ENCODE measurements at regions not wholly inside any gene's neighbourhood (a gene's known extent, or its start where the extent isn't known, plus 50 kb on each side); places are given as distances from the start of the nearest gene placed in this dataset.

DNA sequence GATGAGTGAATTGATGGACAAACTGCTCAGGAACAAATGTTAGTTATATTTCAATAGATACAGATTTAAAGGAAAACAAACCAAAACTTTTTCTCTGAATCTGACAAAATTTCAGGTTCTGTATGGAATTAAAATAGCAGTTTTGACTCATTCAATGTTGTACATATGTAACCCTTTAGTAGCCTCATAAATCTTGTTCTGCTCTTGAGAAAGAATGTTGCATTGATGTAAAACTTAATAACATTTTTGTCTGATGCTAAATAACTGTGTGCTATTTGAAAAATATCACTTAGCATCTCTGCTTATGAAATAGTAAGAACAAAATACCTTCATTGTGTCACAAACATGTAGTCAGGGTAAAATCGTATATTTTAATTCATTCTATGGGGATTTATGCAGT, 168.9 kb upstream of the NOVA1 start:
- DNase-seq (ENCODE audit: low read depth in 2 of 2) = no peak

DNA sequence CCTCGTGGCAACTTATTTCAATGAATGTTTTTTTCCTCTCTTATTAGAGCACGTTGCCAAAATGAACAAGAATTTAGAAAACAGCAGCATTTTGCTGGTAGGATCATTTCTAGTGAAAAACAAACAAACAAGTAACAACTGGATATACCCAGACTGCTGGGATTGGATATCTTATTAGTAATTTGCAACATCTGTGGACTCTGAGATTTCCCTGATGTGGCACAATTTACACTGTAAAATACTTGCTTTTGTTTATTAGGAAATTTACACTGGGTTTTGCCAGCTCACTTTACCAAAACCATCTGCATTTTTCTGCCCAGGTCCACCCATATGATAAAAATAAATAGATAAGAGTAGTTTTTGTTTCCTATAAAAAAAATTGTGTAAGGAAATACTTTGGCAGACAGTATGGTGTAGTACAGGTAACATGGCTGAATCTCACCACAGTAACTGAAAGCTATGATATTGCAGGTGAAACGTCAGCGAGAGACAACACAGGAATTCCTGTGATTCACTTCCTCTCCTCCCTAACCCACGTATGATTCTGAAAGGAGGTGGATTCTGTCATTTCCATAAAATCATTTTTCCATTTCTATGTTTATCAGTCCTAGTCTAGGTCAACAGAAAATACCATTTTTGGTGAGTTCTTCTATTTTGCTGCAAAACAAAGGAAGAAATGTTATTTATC, 176.2 kb upstream of the NOVA1 start:
- no peak for DNase-seq (ENCODE audit: low read depth in 2 of 2)

DNA sequence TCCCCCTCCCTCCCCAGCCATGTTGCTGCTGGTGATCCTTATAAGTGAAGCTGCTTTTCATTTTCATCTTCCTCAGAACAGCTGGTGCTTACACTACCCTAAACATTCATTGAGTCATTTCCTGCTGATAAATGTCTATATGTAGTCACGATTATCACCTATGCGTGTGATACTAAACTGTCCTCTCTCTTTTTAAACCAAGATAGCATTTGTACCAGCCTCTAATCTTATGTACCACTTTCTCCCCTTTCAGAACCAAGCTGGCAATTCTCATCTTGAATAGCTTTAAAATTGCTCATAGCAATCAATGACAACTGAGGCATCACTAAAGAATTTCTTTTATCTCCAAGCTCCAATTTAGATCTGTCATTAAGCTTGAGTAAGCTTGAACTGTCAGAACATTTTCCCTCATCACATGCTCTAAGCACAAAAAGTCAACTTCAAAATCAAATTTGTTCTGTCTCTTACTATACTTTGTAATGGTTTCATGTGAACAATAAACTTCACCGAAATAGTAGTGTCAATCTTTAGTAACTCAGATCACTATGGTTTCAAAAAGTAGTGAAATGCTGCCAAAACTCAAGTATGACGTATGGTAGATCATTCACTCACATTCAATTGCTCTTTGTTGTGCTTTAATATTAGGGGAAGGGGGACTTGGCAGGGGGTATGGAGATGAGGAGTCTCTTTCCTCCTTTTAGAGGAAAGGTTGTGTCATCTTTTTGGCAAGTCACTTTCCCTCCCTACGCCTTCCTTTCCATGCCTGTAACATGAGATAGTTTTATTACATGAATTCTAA, 178.1 kb upstream of the NOVA1 start:
- no peak for DNase-seq (ENCODE audit: low read depth in 2 of 2)

DNA sequence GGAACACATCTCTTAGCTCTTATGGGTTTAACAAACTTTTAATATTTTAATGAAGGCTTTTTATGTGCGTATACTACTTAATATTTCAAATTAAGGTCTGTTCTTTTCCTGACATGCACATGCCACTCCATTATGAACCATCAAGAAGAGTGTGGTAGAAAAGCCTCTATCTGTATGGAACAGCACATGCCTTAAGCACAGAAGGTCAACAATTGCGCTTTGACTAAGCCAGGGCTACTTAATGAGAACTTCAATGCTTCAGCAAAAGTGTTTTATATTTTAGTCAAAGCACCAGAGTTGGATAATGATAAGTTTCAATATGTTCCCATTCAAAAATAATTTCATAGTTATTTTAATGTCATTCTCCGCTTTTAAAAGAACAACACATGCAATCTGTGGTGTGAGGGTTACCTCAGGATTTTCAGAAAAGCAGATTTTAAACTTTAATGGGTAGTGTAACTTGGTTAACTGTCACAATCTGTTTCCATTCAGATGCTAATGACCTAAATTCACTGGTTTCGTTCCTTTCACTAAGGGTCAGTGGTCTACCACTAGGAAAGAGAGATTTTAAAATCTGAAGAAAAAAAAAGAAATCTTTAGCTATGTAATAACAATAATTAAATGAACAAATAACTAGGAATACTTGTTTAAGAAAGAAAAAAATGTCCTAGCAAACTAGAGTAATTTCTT, 193.4 kb upstream of the NOVA1 start:
- DNase-seq (ENCODE audit: low read depth in 2 of 2) = no peak

DNA sequence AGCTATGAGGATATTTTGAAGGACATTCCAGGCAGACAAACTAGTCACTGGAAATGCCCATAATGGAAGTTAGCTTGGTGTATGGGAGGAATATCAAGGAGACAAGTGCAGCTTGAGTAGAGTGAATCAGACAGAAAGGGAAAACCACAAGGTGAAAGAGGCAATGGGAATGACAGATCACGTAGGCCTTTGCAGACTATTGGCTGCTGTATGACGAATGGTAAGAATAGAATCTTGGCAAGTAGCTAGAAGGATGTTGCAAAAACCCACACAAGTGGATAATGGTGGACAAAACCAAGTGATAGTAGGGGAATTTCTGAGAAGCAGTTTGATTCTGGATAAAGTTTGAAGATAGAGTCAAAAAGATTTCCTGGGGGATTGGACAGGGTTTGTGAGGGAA, 196.9 kb upstream of the NOVA1 start:
- no peak for DNase-seq (ENCODE audit: low read depth in 2 of 2)

DNA sequence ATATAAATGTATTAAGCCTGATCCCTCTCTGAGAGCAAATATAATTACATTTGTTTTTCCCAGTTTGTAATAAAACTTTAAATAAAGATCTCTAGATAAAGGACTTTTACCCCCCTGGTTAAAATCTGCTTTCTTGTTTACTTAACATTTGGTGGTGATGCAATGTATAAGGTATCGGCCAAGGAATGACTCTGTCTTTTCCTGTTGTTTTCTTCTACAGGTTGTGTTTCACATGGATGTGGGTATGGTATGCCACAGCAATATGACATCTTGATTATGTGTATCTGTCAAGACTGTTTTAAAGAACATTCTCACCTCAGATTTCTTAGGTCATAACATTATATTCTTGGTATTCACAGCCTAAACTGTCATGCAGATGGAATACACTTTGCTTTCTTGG, 210.6 kb upstream of the NOVA1 start:
- DNase-seq (ENCODE audit: low read depth in 2 of 2) = no peak

DNA sequence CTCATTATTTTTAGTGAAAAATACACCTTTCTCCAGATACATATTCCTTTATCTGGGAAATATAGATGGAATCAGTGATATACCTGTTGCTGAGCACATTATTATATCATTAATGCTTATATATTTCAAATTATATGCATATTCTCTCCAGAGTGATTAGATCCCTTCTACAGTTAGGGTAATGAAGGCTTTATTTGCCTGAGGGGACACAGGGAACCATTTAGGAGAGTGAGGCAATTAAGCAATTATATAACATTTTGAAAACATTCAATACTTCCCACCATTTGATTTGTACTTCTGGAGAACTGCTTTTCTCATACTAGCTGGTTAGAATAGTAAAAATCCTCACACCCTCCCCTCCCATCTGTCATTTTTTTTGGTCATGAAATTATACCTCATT, 212.8 kb upstream of the NOVA1 start:
- DNase-seq (ENCODE audit: low read depth in 2 of 2) = no peak

DNA sequence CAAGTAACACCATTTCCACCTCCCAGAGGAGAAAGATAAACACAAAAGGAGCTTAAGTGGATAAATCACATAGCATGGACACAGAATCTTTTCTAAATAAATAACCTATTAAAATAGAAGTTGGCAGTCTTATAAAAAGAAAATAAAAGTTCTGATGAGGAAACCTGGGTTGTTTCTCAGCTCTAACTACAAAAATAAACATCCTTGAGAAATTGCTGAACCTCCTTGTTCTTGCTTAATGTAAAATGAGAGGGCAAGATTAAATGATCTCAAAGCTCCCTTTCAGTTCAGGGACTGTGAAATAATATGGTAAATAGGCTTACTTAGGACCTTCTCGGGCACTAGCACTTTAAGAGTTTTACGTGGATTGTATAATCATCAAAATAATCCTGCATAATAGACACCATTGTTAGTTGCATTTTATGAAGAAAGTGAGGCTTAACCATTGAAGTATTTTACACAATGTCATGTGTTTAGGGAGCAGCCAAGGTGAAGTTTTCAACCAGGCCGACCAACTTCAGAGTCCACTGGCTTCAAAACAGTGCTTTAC, 214.0 kb upstream of the NOVA1 start:
- DNase-seq (ENCODE audit: low read depth in 2 of 2) = no peak

DNA sequence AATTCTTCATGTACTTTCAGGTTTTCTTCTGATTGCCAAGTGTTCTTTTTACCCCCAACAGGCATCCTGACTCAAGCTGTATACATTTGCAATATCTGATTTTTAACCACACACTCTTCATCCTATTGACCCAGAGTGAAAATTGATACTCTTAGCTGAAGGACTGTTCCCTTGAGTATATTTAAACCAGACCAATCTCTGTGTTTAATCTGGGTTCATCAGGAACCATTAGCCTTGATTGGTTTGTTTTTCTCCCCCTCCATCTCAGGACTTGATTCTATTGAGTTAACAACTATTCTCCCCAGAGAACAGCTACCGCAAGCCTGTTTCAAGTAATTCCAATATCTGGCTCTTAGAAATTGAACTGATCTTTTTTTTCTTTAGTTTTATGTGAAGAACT, 222.3 kb upstream of the NOVA1 start:
- no peak for DNase-seq (ENCODE audit: low read depth in 2 of 2)

DNA sequence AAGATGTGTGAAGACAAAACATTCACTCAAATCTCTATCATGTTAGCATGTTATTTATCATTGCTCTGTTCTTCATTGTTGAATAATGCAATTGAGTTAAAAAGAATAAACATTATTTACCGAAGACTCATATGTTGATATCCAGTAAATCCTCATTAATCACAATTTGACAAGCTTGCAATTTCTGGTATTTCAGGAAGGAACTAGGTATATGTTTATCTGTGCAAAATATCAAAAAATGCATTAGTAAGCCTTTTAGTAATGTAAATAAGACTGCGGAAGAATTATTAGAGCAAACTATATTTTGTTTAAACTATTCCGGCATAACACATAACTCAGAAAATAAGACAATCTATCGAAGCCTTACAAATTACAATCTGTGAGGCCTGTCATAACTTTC, 222.7 kb upstream of the NOVA1 start:
- DNase-seq (ENCODE audit: low read depth in 2 of 2) = no peak

DNA sequence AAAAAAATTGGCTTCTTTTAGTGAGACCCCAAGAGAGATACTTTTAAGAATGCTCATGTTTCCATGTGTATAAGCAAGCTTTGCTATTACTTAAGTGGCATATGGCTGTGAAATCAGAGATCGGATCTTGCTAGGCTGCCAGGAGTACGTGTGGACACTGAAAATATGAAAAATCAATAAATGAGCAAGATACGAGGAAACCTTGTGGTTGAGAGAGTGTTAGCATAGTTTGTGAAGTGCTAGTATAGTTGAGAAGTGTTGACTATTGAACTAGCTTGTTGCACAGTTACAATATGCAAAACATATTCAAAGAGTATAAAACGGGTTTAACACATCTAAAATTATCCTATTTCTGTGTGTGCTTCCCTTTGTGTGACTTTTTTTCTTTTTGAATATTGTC, 230.9 kb upstream of the NOVA1 start:
- no peak for DNase-seq (ENCODE audit: low read depth in 2 of 2)

DNA sequence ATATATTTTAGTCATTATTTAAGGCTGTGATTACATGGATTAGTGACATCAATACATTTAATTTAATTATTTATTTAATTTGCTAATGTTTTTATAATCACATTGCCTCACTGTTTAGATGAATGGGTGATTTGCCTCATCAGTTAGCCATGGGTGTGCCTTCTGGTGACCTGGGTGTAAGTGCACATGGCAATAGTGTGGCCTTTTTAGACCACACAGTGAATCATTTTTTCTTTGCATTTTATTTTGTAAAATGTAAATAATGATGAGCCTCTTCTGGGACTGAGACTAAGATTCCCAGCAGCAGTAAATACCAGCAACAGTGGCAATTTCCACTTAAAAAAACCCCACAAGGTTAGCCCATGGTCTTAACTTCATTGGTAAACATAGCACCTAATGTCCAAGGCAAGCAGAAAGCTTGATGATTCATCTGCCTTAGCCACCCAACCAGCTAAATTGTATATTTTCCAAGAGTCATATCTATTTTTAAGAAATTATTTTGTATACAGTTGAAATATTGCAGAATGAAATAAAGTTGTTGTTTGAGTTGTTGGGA, 235.9 kb upstream of the NOVA1 start:
- no peak for DNase-seq (ENCODE audit: low read depth in 2 of 2)

DNA sequence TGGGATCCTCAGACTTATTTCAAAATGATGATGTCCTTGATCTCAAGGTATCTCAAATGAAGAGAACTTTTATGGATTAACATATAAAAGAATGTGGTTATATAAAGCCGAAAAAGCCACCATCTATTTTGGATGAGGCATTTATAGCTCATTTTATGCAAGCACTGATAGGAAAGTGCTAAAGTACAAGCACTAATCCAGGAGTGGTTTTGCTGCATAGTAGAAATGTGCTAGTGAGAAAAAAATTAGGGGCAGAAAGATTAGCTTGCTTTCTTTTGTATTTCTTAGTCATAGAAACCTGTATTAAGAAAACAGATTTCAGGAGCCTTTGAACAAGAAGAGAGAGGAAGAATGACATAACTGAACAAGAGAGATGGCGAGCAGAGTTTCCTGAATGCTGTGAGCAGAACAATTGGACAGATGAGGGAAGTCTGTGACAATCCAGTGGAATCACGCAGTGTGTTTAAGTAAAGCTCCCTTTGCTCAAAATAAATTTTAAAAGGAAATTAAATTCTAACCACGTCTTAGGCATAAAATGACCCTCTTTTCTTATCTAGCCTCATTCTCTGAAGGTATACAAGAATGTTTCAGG, 238.2 kb upstream of the NOVA1 start:
- no peak for DNase-seq (ENCODE audit: low read depth in 2 of 2)

DNA sequence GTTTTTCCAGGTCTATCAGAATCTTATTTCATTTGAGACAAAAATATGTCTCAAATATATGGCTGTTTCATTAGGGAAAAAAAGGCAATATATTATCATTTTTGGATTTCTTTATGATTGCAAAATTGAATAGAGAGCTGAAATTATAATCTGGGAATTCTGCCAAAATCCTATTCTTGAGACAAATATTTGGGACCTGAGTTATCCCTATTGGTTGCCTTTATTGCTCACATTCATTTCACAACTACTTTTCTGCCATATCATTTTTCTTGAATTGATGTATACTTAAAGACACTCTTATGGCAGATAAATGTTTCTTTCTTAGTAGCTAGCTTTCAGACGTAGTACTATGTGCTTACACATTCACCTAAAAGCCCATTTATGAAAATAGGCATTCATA, 241.6 kb upstream of the NOVA1 start:
- no peak for DNase-seq (ENCODE audit: low read depth in 2 of 2)

DNA sequence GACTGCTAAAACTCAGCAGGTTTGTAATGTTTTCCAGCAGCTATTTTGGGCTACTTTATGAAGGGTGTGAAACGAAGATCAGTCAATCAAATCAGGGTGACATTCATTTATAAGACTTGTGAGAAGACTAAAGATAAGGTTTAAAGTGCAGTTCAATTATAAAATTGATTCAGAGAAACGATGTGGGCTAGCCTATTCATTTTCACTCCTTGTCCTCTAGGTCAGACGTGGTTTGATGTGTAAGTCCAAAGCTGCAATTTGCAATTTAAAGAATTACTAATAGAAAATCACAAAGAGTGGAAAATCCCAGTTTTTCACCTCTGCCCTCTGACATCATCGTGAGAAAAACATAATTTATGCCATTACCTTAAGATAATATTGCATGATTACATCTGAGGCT, 243.5 kb upstream of the NOVA1 start:
- no peak for DNase-seq (ENCODE audit: low read depth in 2 of 2)

DNA sequence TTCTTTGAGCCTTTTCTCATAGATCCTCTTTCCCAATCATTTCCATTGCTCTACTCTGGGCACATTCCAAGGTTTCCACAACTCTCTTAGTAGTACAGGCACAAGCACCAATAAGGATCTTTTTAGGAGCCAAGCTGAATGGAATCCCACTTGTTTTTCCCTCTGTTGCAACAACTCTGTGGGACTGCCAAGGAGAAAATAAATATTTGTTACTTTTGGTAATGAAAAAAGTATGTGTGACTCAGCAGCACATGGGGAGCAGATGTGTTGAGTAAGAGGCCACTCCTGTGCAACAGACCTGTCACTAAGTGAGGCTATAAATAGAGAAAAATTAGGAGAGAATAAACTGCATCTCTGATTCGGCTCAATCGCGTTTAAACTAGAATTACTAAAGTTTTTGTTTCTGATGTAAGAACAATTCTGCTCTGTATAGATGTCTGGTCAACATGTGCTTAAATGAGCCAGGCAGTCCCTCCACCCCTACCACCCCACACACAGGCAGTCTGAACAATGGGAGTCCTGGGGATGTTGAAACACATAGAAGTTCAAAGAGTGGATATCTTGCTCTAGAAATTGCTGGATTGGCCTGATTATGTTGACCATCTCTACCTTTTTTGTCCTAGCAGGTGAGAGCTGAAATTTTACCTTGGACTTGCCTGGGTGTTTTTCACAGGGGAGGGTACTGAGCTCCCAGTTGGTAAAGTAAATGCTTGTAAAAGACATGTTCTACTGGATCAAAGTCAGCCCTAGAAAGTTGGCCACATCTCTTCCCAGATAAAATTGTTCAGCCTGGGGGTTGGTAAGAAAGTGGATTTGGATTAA, 244.3 kb upstream of the NOVA1 start:
- DNase-seq (ENCODE audit: low read depth in 2 of 2) = no peak

DNA sequence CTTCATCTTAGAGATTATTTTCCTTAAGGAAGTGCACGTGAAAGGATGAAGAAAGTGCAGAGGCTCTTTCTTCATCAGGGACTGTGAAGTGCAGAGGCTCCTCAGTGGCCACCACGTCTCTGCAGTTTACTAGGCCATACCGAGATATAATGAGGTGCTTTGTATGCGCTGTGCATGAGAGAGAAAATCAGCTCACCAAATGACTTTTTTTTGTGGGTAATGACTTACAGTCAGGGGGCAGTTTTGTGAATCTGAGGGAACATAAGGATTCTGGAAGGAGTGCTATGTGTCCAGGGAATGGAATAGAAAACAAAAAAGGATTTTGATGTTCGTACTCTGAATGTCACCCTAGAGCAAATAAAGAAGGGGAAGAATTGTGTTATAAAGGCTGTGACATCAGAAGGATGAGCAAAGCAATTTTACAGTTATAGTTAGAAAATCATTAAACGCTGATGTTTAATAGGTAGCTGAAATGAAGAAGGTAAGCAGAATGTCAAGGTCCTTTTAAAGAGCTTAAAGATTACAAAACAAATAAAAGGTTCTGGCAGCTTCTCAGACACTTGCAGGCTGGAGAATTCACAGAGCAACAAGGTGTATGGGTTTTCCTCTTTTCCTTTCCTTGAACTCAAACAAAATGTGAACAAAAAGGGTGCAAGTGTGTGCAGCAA, 247.5 kb upstream of the NOVA1 start:
- DNase-seq (ENCODE audit: low read depth in 2 of 2) = no peak

DNA sequence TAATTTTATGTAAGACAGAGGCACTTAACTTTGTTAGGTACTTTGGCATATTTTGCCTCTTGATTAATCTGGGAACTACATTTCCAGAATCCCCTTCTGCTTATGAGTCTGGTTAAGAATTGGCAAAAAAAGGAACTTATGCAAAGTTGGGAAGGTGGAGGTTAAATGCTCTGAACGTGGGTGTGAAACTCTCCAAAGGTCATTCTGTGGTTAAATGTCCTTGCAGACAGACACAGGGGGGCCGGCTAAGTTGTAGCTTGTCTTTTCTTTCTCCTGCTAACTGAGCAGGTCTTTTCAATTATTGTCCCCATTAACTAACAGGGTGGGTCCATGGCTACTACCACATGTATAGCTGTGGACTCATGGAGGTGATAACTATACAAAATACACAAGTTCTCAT, 248.6 kb upstream of the NOVA1 start:
- no peak for DNase-seq (ENCODE audit: low read depth in 2 of 2)

DNA sequence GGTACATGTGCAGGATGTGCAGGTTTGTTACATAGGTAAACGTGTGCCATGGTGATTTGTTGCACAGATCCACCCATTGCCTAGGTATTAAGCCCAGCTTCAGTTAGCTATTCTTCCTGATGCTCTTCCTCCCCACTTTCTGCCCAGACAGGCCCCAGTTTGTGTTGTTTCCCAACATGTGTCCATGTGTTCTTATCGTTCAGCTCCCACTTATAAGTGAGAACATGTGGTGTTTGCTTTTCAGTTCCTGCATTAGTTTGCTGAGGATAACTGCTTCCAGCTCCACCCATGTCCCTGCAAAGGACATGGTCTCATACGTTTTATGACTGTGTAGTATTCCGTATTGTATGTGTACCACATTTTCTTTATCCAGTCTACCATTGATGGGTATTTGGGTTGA, 251.7 kb upstream of the NOVA1 start:
- DNase-seq (ENCODE audit: low read depth in 2 of 2) = no peak

DNA sequence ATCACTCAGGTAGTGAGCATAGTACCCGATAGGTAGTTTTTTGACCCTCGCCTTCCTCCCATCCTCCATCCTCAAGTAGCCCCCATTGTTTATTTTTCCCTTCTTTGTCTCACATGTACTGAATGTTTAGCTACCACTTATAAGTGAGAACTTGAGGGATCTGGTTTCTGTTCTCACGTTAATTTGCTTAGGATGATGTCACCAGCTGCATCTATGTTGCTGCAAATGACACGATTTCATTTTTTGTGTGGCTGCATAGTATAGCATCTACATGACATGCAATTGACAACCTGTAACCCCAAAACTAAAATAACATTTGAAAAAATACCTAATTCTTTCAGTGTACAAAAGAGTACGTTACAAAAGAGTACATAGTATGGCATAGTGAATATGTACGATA, 254.0 kb upstream of the NOVA1 start:
- DNase-seq (ENCODE audit: low read depth in 2 of 2) = no peak
